GM13976 (cell line): ENCODE measurements at regions not wholly inside any gene's neighbourhood (a gene's known extent, or its start where the extent isn't known, plus 50 kb on each side); places are given as distances from the start of the nearest gene placed in this dataset.

Experiments used
- DNase-seq: peaks from one replicate; pipeline ENCODE4 v3.0.0; 2012; ENCODE audit warnings: low spot score
- in situ Hi-C: fragments of 300-500 bp; cut with MboI; formaldehyde crosslinking; loops from one replicate; pipeline ENCODE4 v1.12.0; 2022; ENCODE audit warnings: low sequenced_read_pairs, mixed read lengths, inconsistent platforms; ENCODE audit not compliant: unreplicated experiment
- TF ChIP-seq, protein P1 (sequence below): IDR thresholded peaks from 2 replicates; pipeline ENCODE4 v1.5.1; 2012; ENCODE audit warnings: borderline replicate concordance, mild to moderate bottlenecking; ENCODE audit not compliant: insufficient read depth; ENCODE audit errors: extremely low read depth, missing control alignments, control extremely low read depth

- no peak for DNase-seq
- TF ChIP-seq, protein P1, sequence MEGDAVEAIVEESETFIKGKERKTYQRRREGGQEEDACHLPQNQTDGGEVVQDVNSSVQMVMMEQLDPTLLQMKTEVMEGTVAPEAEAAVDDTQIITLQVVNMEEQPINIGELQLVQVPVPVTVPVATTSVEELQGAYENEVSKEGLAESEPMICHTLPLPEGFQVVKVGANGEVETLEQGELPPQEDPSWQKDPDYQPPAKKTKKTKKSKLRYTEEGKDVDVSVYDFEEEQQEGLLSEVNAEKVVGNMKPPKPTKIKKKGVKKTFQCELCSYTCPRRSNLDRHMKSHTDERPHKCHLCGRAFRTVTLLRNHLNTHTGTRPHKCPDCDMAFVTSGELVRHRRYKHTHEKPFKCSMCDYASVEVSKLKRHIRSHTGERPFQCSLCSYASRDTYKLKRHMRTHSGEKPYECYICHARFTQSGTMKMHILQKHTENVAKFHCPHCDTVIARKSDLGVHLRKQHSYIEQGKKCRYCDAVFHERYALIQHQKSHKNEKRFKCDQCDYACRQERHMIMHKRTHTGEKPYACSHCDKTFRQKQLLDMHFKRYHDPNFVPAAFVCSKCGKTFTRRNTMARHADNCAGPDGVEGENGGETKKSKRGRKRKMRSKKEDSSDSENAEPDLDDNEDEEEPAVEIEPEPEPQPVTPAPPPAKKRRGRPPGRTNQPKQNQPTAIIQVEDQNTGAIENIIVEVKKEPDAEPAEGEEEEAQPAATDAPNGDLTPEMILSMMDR: no peak
- in situ Hi-C loops: no loop called here
These were observed 55.5 kb upstream of the TRIM2 start for GRCh38 chr4:153148791-153149190.

GRCh38 chr4:153151535-153152455 lies 52.4 kb upstream of the TRIM2 start:
- TF ChIP-seq, protein P1: no peak
- DNase-seq: peak; percentile 66
- in situ Hi-C loops: loop anchor here (10.0 kb wide), 1 partner anchor 493 kb away; no protein-coding TSS in a partner anchor

- in situ Hi-C loops: loop anchor here (10.0 kb wide), 1 partner anchor 492 kb away; no protein-coding TSS in a partner anchor
- peak; percentile 50 for DNase-seq
- TF ChIP-seq, protein P1: no peak
These were observed 51.5 kb upstream of the TRIM2 start for GRCh38 chr4:153152501-153153338.

- peak; percentile 56 for DNase-seq
- in situ Hi-C loops: loop anchor here (10.0 kb wide), 1 partner anchor 491 kb away; no protein-coding TSS in a partner anchor
- TF ChIP-seq, protein P1: no peak
These were observed 50.8 kb upstream of the TRIM2 start for GRCh38 chr4:153153339-153153871.

DNA sequence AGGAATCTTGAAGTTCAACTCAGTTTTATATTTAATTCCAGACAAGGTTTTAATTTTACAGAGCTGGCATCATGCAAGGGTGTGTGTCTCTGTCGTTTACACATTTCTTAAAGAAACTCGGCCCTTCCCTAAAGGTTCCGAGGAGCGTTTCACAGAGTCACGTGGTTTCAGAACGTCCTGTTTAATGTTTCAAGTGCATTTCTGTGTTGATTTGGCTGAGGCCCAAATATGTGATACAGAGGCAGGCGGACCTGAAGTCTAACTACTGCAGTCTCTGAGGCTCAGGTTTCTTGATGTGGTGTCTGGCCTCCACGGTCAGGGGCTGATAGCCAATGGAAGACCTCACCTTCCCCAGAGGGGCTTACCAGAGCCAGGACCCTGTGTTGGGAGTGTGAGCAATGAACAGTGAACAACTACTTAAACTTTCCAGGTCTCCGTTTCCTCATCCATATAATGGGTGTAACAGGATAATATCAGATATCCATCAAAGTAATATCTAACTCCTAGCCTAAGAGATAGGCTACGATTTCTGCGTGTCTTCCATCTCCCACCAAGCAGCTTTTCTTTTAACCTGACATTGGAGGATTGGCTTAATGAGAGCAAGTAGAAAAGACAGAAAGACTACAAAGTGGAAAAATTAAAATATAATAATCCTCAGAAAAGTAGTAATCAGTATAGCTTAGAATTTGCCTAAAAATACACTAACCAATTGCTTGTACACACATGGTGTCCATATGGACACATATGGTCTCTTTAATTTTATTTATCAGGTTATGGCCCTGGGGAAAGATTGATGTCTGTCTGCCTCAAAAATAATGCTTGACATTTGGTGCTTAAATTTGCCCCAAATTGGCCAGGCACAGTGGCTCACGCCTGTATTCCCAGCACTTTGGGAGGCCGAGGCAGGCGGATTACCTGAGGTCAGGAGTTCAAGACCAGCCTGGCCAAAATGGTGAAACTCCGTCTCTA lies 50.0 kb upstream of the TRIM2 start:
- in situ Hi-C loops: loop anchor here (10.0 kb wide), 1 partner anchor 491 kb away; no protein-coding TSS in a partner anchor

More for the DNA sequence above, 50.0 kb upstream of the TRIM2 start:
- TF ChIP-seq, protein P1: no peak
- no peak for DNase-seq
